K562 (cell line): ENCODE measurements at regions not wholly inside any gene's neighbourhood (a gene's known extent, or its start where the extent isn't known, plus 50 kb on each side); places are given as distances from the start of the nearest gene placed in this dataset.

ENCODE experiments used
- CBX1 ChIP-seq: sonication (generic); IDR thresholded peaks from 2 replicates; pipeline ENCODE4 v1.6.1; 2016; ENCODE audit warnings: antibody characterized with exemption, low read depth, mild to moderate bottlenecking
- CTCF ChIP-seq, 3 experiments: IDR thresholded peaks in 2 of 3; conservative IDR thresholded peaks in 1 of 3; 2 replicates each; pipeline ENCODE4 v1.5.1; 2011 to 2012; ENCODE audit warnings: low read length in 3 of 3, mild to moderate bottlenecking in 3 of 3, control low read depth in 2 of 3, improper control_type of control experiment in 1 of 3, inconsistent platforms in 1 of 3, low read depth in 1 of 3, mixed read lengths in 1 of 3, moderate library complexity in 1 of 3; ENCODE audit not compliant: insufficient read depth in 2 of 3
- GTF2F1 ChIP-seq: IDR thresholded peaks from 2 replicates; pipeline ENCODE4 v1.6.1; 2011; ENCODE audit warnings: low read depth, low read length, improper control_type of control experiment
- MEIS2 ChIP-seq: fragments of 450-650 bp; IDR thresholded peaks from 2 replicates; pipeline ENCODE4 v1.6.1; 2014; ENCODE audit warnings: mild to moderate bottlenecking; ENCODE audit not compliant: partially characterized antibody
- NFE2L1 ChIP-seq: fragments of 450-650 bp; IDR thresholded peaks from 2 replicates; pipeline ENCODE4 v1.6.1; 2016; ENCODE audit warnings: missing genetic modification characterization, low read depth, mild to moderate bottlenecking, missing compliant biosample characterization, moderate library complexity, borderline replicate concordance
- PHF8 ChIP-seq: fragments of 200-600 bp; sonication (generic); IDR thresholded peaks from 2 replicates; pipeline ENCODE4 v1.6.1; 2012; ENCODE audit warnings: mixed run types, mild to moderate bottlenecking, inconsistent platforms, low read length, moderate library complexity, borderline replicate concordance
- THRAP3 ChIP-seq: fragments of 450-650 bp; IDR thresholded peaks from 2 replicates; pipeline ENCODE4 v1.6.1; 2016; ENCODE audit warnings: mild to moderate bottlenecking, inconsistent platforms, borderline replicate concordance
- ZNF133 ChIP-seq: fragments of 250-450 bp; sonication (Bioruptor Pico); IDR thresholded peaks from 2 replicates; pipeline ENCODE4 v1.4.0; 2020; ENCODE audit warnings: mild to moderate bottlenecking

GRCh38 chr4:137583671-137584070 is 51.4 kb upstream of the PCDH18 start:
- TF ChIP-seq THRAP3 (no peak), CBX1 (no peak), GTF2F1 (no peak), MEIS2 (no peak), NFE2L1 (tag) (no peak), ZNF133 (no peak), PHF8 (no peak), CTCF (IDR thresholded peaks at IDR 0.05 in 2 of 3, conservative IDR thresholded peaks at IDR 0.05 in 1 of 3; ENCODE audit: insufficient read depth in 2 of 3, low read depth in 1 of 3, low read length in 3 of 3) (no peak)
